ENCODE measurements at regions not wholly inside any gene's neighbourhood (a gene's known extent, or its start where the extent isn't known, plus 50 kb on each side); places are given as distances from the start of the nearest gene placed in this dataset.

GRCh38 chr17:53137869-53138268, 684.9 kb upstream of the KIF2B start:
- no peak overlapping the region for H3K56ac ChIP-seq (ENCODE audit: extremely low read depth, insufficient read depth, low read length)
- BruUV-seq (replicated peaks): no TSS peak
- no peak overlapping the region for H2BK15ac ChIP-seq (ENCODE audit: low read depth, low read length)
- no peak overlapping the region for H2AK9ac ChIP-seq (replicated peaks; ENCODE audit: low read depth, low read length, poor library complexity)
- H3K27ac ChIP-seq (ENCODE audit: insufficient read depth, low read length): no peak overlapping the region
- no peak overlapping the region for H3K23ac ChIP-seq (ENCODE audit: low read depth, low read length)
- TF ChIP-seq BHLHE40 (IDR thresholded peaks at IDR 0.05; ENCODE audit: low read depth, low read length): no peak
- no peak for TF ChIP-seq POLR2A (IDR thresholded peaks at IDR 0.05; ENCODE audit: low read depth, low read length)
- TF ChIP-seq ELK1 (IDR thresholded peaks at IDR 0.05; ENCODE audit: borderline replicate concordance, low read depth, low read length): no peak
- TF ChIP-seq USF2 (IDR thresholded peaks at IDR 0.05; ENCODE audit: low read depth, low read length): no peak
- no peak for TF ChIP-seq MAFK (IDR thresholded peaks at IDR 0.05; ENCODE audit: low read depth, low read length)
- TF ChIP-seq MXI1 (IDR thresholded peaks at IDR 0.05; ENCODE audit: borderline replicate concordance, low read depth, low read length): no peak
- no peak for TF ChIP-seq CEBPB (IDR thresholded peaks at IDR 0.05; ENCODE audit: low read depth, low read length)
- no peak for TF ChIP-seq CTCF (conservative IDR thresholded peaks at IDR 0.05; ENCODE audit: low read depth, low read length)
- no peak for TF ChIP-seq FOS (IDR thresholded peaks at IDR 0.05; ENCODE audit: low read depth, low read length)
- in situ Hi-C loops (cut with MboI; ENCODE audit: low sequenced_read_pairs): no loop called here
- no peaks in the 10 kb centered on the region for H4K20me1 ChIP-seq (ENCODE audit: insufficient read depth, low read length)
- CTCF ChIA-PET: no interaction called here
- no peaks in the 10 kb centered on the region for H3K9me1 ChIP-seq (ENCODE audit: insufficient read depth, low read length)
- DNase-seq: no peak
- intact Hi-C loops (cut with micrococcal nuclease): no loop called here
- H2BK20ac ChIP-seq (ENCODE audit: low read depth, low read length): no peak overlapping the region
- dilution Hi-C loops (cut with HindIII; ENCODE audit: low sequenced_read_pairs, unreplicated experiment): no loop called here
- H4K5ac ChIP-seq (ENCODE audit: low read depth, low read length): no peak overlapping the region
- H3K36me3 ChIP-seq (ENCODE audit: control insufficient read depth, insufficient read depth, low read length): no peaks in the 10 kb centered on the region
- H3K9me3 ChIP-seq (ENCODE audit: control insufficient read depth, insufficient read depth, low read length): peaks cover 6% of the 10 kb centered on the region
- H3K4me1 ChIP-seq (ENCODE audit: control insufficient read depth, insufficient read depth, low read length): no peaks in the 10 kb centered on the region
- no peak overlapping the region for H3K18ac ChIP-seq (ENCODE audit: low read depth, low read length)
- no peak overlapping the region for H4K8ac ChIP-seq (ENCODE audit: low read depth in 2 of 2, low read length in 2 of 2)
- no peak overlapping the region for H4K91ac ChIP-seq (ENCODE audit: insufficient read depth, low read depth, low read length)
- no peak overlapping the region for H2AK5ac ChIP-seq (ENCODE audit: low read depth, low read length)
- H2AFZ ChIP-seq (replicated peaks; ENCODE audit: low read length, poor library complexity): no peak overlapping the region
- ATAC-seq (ENCODE audit: low read depth): no peak
- H3K4me3 ChIP-seq (ENCODE audit: insufficient read depth, low read depth, low read length): no peak overlapping the region
- no peaks in the 10 kb centered on the region for H3K27me3 ChIP-seq (ENCODE audit: control insufficient read depth, insufficient read depth, low read length)
- no peak overlapping the region for H2BK5ac ChIP-seq (ENCODE audit: low read depth, low read length, poor library complexity, severe bottlenecking)
- H3K9ac ChIP-seq (ENCODE audit: low read depth, low read length): no peak overlapping the region
- no peak overlapping the region for H3K4me2 ChIP-seq (ENCODE audit: low read depth, low read length)
- H2BK120ac ChIP-seq (ENCODE audit: low read depth, low read length): no peak overlapping the region
- H3K14ac ChIP-seq (replicated peaks; ENCODE audit: low read depth, low read length): no peak overlapping the region
- POLR2A ChIA-PET (ENCODE audit: unreplicated experiment): no interaction called here
- H3K4ac ChIP-seq (ENCODE audit: low read depth, low read length): no peak overlapping the region
- H3K79me1 ChIP-seq (ENCODE audit: low read depth in 1 of 2, low read length in 2 of 2): no peaks in the 10 kb centered on the region

All from IMR-90 (cell line).